Adrenal gland (tissue), 5 donors: ENCODE measurements at regions not wholly inside any gene's neighbourhood (a gene's known extent, or its start where the extent isn't known, plus 50 kb on each side); places are given as distances from the start of the nearest gene placed in this dataset.
"Not testable (repeated sequence)": the region's sequence is repeated elsewhere in the genome, so short reads cannot be mapped to it uniquely, and the experiment has no call there.

Source experiments
- CTCF ChIP-seq, 6 experiments: fragments of 450-650 bp in 4 of 6; fragments of 200-600 bp in 2 of 6; sonication (generic) in 1 of 6; IDR thresholded peaks; 1 replicate in 5 of 6; 2 replicates in 1 of 6; pipeline versions ENCODE4 v1.5.1 to v1.8.0; 2016 to 2021; ENCODE audit warnings: antibody characterized with exemption in 6 of 6, mild to moderate bottlenecking in 2 of 6, moderate library complexity in 1 of 6
- POLR2A ChIP-seq, 2 donors: fragments of 450-650 bp; IDR thresholded peaks; one replicate each; pipeline ENCODE4 v1.6.1; 2017; ENCODE audit warnings: antibody characterized with exemption in 2 of 2, mild to moderate bottlenecking in 2 of 2, moderate library complexity in 1 of 2
- donor health status: DM: no; HTN: no; CAD: no.

- TF ChIP-seq POLR2A, CTCF (IDR thresholded peaks at IDR 0.05): not testable (repeated sequence)
Observed at GRCh38 chr16:33986521-33986920, 527.1 kb downstream of the TP53TG3F start.
